Panc1 (cell line): ENCODE measurements at regions not wholly inside any gene's neighbourhood (a gene's known extent, or its start where the extent isn't known, plus 50 kb on each side); places are given as distances from the start of the nearest gene placed in this dataset.

Source experiments
- CTCF ChIP-seq: fragments of 450-650 bp; IDR thresholded peaks from 2 replicates; pipeline ENCODE4 v1.5.1; 2017; ENCODE audit warnings: mild to moderate bottlenecking
- POLR2AphosphoS5 ChIP-seq: IDR thresholded peaks from 2 replicates; pipeline ENCODE4 v1.6.1; 2012; ENCODE audit warnings: mild to moderate bottlenecking, low read depth, low read length, moderate library complexity
- REST ChIP-seq, 2 experiments: IDR thresholded peaks; 2 replicates each; pipeline ENCODE4 v1.6.1; 2011 to 2012; ENCODE audit warnings: low read depth in 2 of 2, control low read depth in 1 of 2, low read length in 1 of 2, mild to moderate bottlenecking in 1 of 2, moderate library complexity in 1 of 2; ENCODE audit not compliant: insufficient read depth in 1 of 2

GRCh38 chr10:123496996-123497660 is 169.0 kb upstream of the GPR26 start:
- TF ChIP-seq CTCF: no peak
- no peak for TF ChIP-seq REST (IDR thresholded peaks at IDR 0.05; ENCODE audit: insufficient read depth in 1 of 2, low read depth in 2 of 2, low read length in 1 of 2)
- no peak for TF ChIP-seq POLR2AphosphoS5
